HG02588 (cell line): ENCODE measurements at regions not wholly inside any gene's neighbourhood (a gene's known extent, or its start where the extent isn't known, plus 50 kb on each side); places are given as distances from the start of the nearest gene placed in this dataset.
"Not testable (repeated sequence)": the region's sequence is repeated elsewhere in the genome, so short reads cannot be mapped to it uniquely, and the experiment has no call there.

Experiments
- ATAC-seq: cut with Tn5 transposase; IDR thresholded peaks from one replicate; pipeline ENCODE4 v1.9.1; 2021; ENCODE audit warnings: mild to moderate bottlenecking, moderate library complexity; ENCODE audit not compliant: unreplicated experiment

DNA sequence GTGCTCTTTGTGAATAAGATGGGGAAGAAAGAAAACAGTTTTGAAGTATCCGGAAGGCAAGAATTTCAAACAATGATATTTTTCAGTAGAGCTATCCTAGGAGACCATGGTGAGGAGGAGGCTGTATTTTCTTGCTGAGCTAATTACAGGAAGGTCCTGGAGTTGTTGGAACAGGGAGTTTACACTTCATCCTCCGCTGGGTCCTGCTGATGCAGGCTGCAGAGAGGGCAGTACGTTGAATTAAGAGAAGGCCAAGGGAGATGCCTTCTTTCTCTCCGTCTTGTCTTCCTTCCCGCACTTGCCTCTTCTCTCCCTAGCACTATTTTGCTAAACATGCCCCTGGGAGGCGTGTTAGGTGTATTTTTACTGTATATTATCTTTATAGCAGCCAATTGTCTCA lies 60.0 kb upstream of the EDAR start:
- no peak for ATAC-seq

DNA sequence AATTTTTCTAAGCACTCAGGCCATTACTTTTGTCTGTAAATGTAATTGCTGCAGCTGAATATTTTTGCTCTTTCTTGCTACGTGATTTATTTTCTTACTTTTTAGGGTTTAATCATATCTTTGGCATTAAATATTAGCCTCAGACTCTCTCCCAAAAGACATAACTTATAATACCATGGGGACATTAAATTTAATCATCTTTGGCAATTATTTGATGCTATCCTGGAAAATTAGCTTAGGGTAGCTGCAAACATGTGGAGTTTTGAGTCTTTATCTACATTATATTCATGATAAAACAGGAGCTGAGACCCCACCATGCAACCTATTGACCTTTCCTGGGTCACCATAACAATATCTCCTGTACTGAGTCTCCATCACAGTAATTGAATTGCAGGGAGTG lies 59.1 kb upstream of the EDAR start:
- no peak for ATAC-seq

GRCh38 chr2:109047569-109047968 lies 58.5 kb upstream of the EDAR start:
- not testable (repeated sequence) for ATAC-seq

- peak; percentile 80 for ATAC-seq
Measured at GRCh38 chr2:109046925-109047508, 58.0 kb upstream of the EDAR start.

DNA sequence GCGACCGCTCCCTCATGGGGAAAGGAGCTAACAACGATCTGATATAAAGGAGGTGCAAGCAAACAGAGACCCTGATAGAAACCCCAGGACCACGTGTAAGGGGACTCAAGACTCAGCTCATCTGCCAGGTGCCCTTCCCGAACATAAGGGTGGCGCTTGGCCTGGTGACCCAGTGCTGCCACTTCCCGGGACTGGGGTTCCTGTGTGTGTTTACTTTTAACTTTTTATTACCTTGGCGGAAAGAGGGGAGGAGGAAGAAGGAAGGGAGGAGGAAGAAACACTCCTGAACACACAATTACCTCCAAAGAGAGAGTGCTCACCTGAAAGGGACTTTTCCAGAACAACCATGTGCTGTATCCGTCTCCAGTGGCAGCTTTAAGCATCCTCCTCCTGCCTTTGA lies 56.5 kb upstream of the EDAR start:
- ATAC-seq: no peak

GRCh38 chr2:109038992-109039391 lies 50.0 kb upstream of the EDAR start:
- ATAC-seq: no peak
